ENCODE measurements at regions not wholly inside any gene's neighbourhood (a gene's known extent, or its start where the extent isn't known, plus 50 kb on each side); places are given as distances from the start of the nearest gene placed in this dataset.
A peak's percentile ranks its signal among the peaks of the same experiment; 100 is the strongest.

- peaks cover 41% of the 10 kb centered on the region for H3K4me1 Mint-ChIP-seq
- TF ChIP-seq JAZF1 (CRISPR knock-in tag; IDR thresholded peaks at IDR 0.05): no peak
- no peak for TF ChIP-seq FOXP1 (CRISPR knock-in tag; IDR thresholded peaks at IDR 0.05; ENCODE audit: borderline replicate concordance)
- TF ChIP-seq PRRX2 (CRISPR knock-in tag; IDR thresholded peaks at IDR 0.05): no peak
- TF ChIP-seq MAX (CRISPR knock-in tag; IDR thresholded peaks at IDR 0.05): no peak
- no peak for TF ChIP-seq ERG (CRISPR knock-in tag; IDR thresholded peaks at IDR 0.05)
- no peak for TF ChIP-seq TP53 (CRISPR knock-in tag; IDR thresholded peaks at IDR 0.05)
- no peak for TF ChIP-seq ATF6 (CRISPR knock-in tag; IDR thresholded peaks at IDR 0.05)
- no peak for TF ChIP-seq HMGA2 (CRISPR knock-in tag; IDR thresholded peaks at IDR 0.05)
- no peak for TF ChIP-seq TEAD4 (CRISPR knock-in tag; IDR thresholded peaks at IDR 0.05)
- no peak; the same call in 1 of the 2 replicates for ATAC-seq
- no peak for DNase-seq (ENCODE audit: low spot score)
- H3K4me3 Mint-ChIP-seq: no peak overlapping the region
- peaks cover 11% of the 10 kb centered on the region for H3K36me3 Mint-ChIP-seq
- CTCF ChIA-PET: no interaction called here
- H3K9me3 Mint-ChIP-seq: peaks cover 13% of the 10 kb centered on the region
- no peaks in the 10 kb centered on the region for H3K27me3 Mint-ChIP-seq (ENCODE audit: low read depth)
- POLR2A ChIA-PET: no interaction called here
- H3K27ac Mint-ChIP-seq: no peak overlapping the region
Observed at GRCh38 chr9:119074017-119074416, 295.2 kb downstream of the BRINP1 start.

- peaks cover 54% of the 10 kb centered on the region for H3K4me1 Mint-ChIP-seq
- DNase-seq (ENCODE audit: low spot score) (no peak), ATAC-seq (peak; percentile 69)
- no peaks in the 10 kb centered on the region for H3K27me3 Mint-ChIP-seq (ENCODE audit: low read depth)
- H3K4me3 Mint-ChIP-seq: peak overlapping the region; percentile 40
- ChIA-PET CTCF (interaction anchor here (0.9 kb wide), 1 partner anchor 12 kb away, joined by 3 read pairs; no protein-coding TSS in a partner anchor), POLR2A (no interaction called here)
- no peaks in the 10 kb centered on the region for H3K36me3 Mint-ChIP-seq
- no peaks in the 10 kb centered on the region for H3K9me3 Mint-ChIP-seq
- no peak for TF ChIP-seq TCF7 (CRISPR knock-in tag; IDR thresholded peaks at IDR 0.05; ENCODE audit: low read depth)
- TF ChIP-seq IRF1 (CRISPR knock-in tag; IDR thresholded peaks at IDR 0.05): no peak
- TF ChIP-seq HMGA2 (CRISPR knock-in tag; IDR thresholded peaks at IDR 0.05): no peak
- no peak for TF ChIP-seq FOXK1 (CRISPR knock-in tag; IDR thresholded peaks at IDR 0.05)
- no peak for TF ChIP-seq MXD4 (CRISPR knock-in tag; IDR thresholded peaks at IDR 0.05; ENCODE audit: borderline replicate concordance)
- TF ChIP-seq ZNF396 (CRISPR knock-in tag; IDR thresholded peaks at IDR 0.05; ENCODE audit: borderline replicate concordance): no peak
- TF ChIP-seq USF2 (CRISPR knock-in tag; IDR thresholded peaks at IDR 0.05): no peak
- no peak for TF ChIP-seq ZBTB43 (CRISPR knock-in tag; IDR thresholded peaks at IDR 0.05)
- TF ChIP-seq E2F5 (CRISPR knock-in tag; IDR thresholded peaks at IDR 0.05): no peak
- TF ChIP-seq RORB (CRISPR knock-in tag; IDR thresholded peaks at IDR 0.05): no peak
- no peak for TF ChIP-seq USF1 (CRISPR knock-in tag; IDR thresholded peaks at IDR 0.05)
- H3K27ac Mint-ChIP-seq: peak overlapping the region; percentile 55; the same call in 1 of the 2 replicates
Observed at GRCh38 chr9:119078015-119078414, 291.2 kb downstream of the BRINP1 start.

Data from WTC11 (cell line).